ENCODE measurements at regions not wholly inside any gene's neighbourhood (a gene's known extent, or its start where the extent isn't known, plus 50 kb on each side); places are given as distances from the start of the nearest gene placed in this dataset.

- Histone ChIP-seq H3K4me1 (ENCODE audit: control insufficient read depth, low read depth, low read length) (no peaks in the 10 kb centered on the region), H3K27ac (ENCODE audit: low read length) (no peak overlapping the region), H3K27me3 (ENCODE audit: control insufficient read depth, insufficient read depth, low read length) (no peaks in the 10 kb centered on the region), H3K4me3 (ENCODE audit: low read length) (no peak overlapping the region), H3K9me3 (ENCODE audit: control insufficient read depth, low read depth, low read length) (no peaks in the 10 kb centered on the region), H3K9ac (ENCODE audit: low read length) (no peak overlapping the region), H3K36me3 (ENCODE audit: control insufficient read depth, low read depth, low read length) (no peaks in the 10 kb centered on the region)
Measured at GRCh38 chr1:29420202-29420601, 183.9 kb downstream of the PTPRU start.

GRCh38 chr1:29417971-29418370 lies 181.6 kb downstream of the PTPRU start:
- Histone ChIP-seq H3K36me3 (ENCODE audit: control insufficient read depth, low read depth, low read length) (no peaks in the 10 kb centered on the region), H3K4me3 (ENCODE audit: low read length) (no peak overlapping the region), H3K27me3 (ENCODE audit: control insufficient read depth, insufficient read depth, low read length) (no peaks in the 10 kb centered on the region), H3K9me3 (ENCODE audit: control insufficient read depth, low read depth, low read length) (no peaks in the 10 kb centered on the region), H3K9ac (ENCODE audit: low read length) (no peak overlapping the region), H3K4me1 (ENCODE audit: control insufficient read depth, low read depth, low read length) (no peaks in the 10 kb centered on the region), H3K27ac (ENCODE audit: low read length) (no peak overlapping the region)

GRCh38 chr1:29417147-29417858 lies 181.0 kb downstream of the PTPRU start:
- Histone ChIP-seq H3K4me3 (ENCODE audit: low read length) (no peak overlapping the region), H3K4me1 (ENCODE audit: control insufficient read depth, low read depth, low read length) (no peaks in the 10 kb centered on the region), H3K36me3 (ENCODE audit: control insufficient read depth, low read depth, low read length) (no peaks in the 10 kb centered on the region), H3K9ac (ENCODE audit: low read length) (no peak overlapping the region), H3K27ac (ENCODE audit: low read length) (no peak overlapping the region), H3K27me3 (ENCODE audit: control insufficient read depth, insufficient read depth, low read length) (no peaks in the 10 kb centered on the region), H3K9me3 (ENCODE audit: control insufficient read depth, low read depth, low read length) (no peaks in the 10 kb centered on the region)

GRCh38 chr1:29416267-29417146 lies 180.2 kb downstream of the PTPRU start:
- Histone ChIP-seq H3K36me3 (ENCODE audit: control insufficient read depth, low read depth, low read length) (no peaks in the 10 kb centered on the region), H3K4me1 (ENCODE audit: control insufficient read depth, low read depth, low read length) (no peaks in the 10 kb centered on the region), H3K4me3 (ENCODE audit: low read length) (no peak overlapping the region), H3K27me3 (ENCODE audit: control insufficient read depth, insufficient read depth, low read length) (no peaks in the 10 kb centered on the region), H3K9me3 (ENCODE audit: control insufficient read depth, low read depth, low read length) (no peaks in the 10 kb centered on the region), H3K9ac (ENCODE audit: low read length) (no peak overlapping the region), H3K27ac (ENCODE audit: low read length) (no peak overlapping the region)

GRCh38 chr1:29415861-29416260 lies 179.5 kb downstream of the PTPRU start:
- H3K9me3 ChIP-seq (ENCODE audit: control insufficient read depth, low read depth, low read length): no peaks in the 10 kb centered on the region
- no peak overlapping the region for H3K27ac ChIP-seq (ENCODE audit: low read length)
- H3K4me3 ChIP-seq (ENCODE audit: low read length): no peak overlapping the region
- H3K9ac ChIP-seq (ENCODE audit: low read length): no peak overlapping the region
- H3K36me3 ChIP-seq (ENCODE audit: control insufficient read depth, low read depth, low read length): no peaks in the 10 kb centered on the region
- H3K4me1 ChIP-seq (ENCODE audit: control insufficient read depth, low read depth, low read length): no peaks in the 10 kb centered on the region
- H3K27me3 ChIP-seq (ENCODE audit: control insufficient read depth, insufficient read depth, low read length): no peaks in the 10 kb centered on the region

- H3K36me3 ChIP-seq (ENCODE audit: control insufficient read depth, low read depth, low read length): no peaks in the 10 kb centered on the region
- no peaks in the 10 kb centered on the region for H3K27me3 ChIP-seq (ENCODE audit: control insufficient read depth, insufficient read depth, low read length)
- H3K27ac ChIP-seq (ENCODE audit: low read length): no peak overlapping the region
- H3K9me3 ChIP-seq (ENCODE audit: control insufficient read depth, low read depth, low read length): no peaks in the 10 kb centered on the region
- H3K9ac ChIP-seq (ENCODE audit: low read length): no peak overlapping the region
- H3K4me1 ChIP-seq (ENCODE audit: control insufficient read depth, low read depth, low read length): no peaks in the 10 kb centered on the region
- no peak overlapping the region for H3K4me3 ChIP-seq (ENCODE audit: low read length)
Measured at GRCh38 chr1:29415156-29415830, 179.0 kb downstream of the PTPRU start.

- Histone ChIP-seq H3K4me1 (ENCODE audit: control insufficient read depth, low read depth, low read length) (no peaks in the 10 kb centered on the region), H3K27ac (ENCODE audit: low read length) (no peak overlapping the region), H3K9ac (ENCODE audit: low read length) (no peak overlapping the region), H3K4me3 (ENCODE audit: low read length) (no peak overlapping the region), H3K36me3 (ENCODE audit: control insufficient read depth, low read depth, low read length) (no peaks in the 10 kb centered on the region), H3K27me3 (ENCODE audit: control insufficient read depth, insufficient read depth, low read length) (no peaks in the 10 kb centered on the region), H3K9me3 (ENCODE audit: control insufficient read depth, low read depth, low read length) (no peaks in the 10 kb centered on the region)
Measured at GRCh38 chr1:29414086-29414485, 177.8 kb downstream of the PTPRU start.

- Histone ChIP-seq H3K27me3 (ENCODE audit: control insufficient read depth, insufficient read depth, low read length) (no peaks in the 10 kb centered on the region), H3K4me1 (ENCODE audit: control insufficient read depth, low read depth, low read length) (no peaks in the 10 kb centered on the region), H3K9ac (ENCODE audit: low read length) (no peak overlapping the region), H3K36me3 (ENCODE audit: control insufficient read depth, low read depth, low read length) (no peaks in the 10 kb centered on the region), H3K4me3 (ENCODE audit: low read length) (no peak overlapping the region), H3K9me3 (ENCODE audit: control insufficient read depth, low read depth, low read length) (no peaks in the 10 kb centered on the region), H3K27ac (ENCODE audit: low read length) (no peak overlapping the region)
Measured at GRCh38 chr1:29413661-29414060, 177.3 kb downstream of the PTPRU start.

GRCh38 chr1:29412591-29412990 lies 176.3 kb downstream of the PTPRU start:
- Histone ChIP-seq H3K27ac (ENCODE audit: low read length) (no peak overlapping the region), H3K27me3 (ENCODE audit: control insufficient read depth, insufficient read depth, low read length) (no peaks in the 10 kb centered on the region), H3K9me3 (ENCODE audit: control insufficient read depth, low read depth, low read length) (no peaks in the 10 kb centered on the region), H3K9ac (ENCODE audit: low read length) (no peak overlapping the region), H3K36me3 (ENCODE audit: control insufficient read depth, low read depth, low read length) (no peaks in the 10 kb centered on the region), H3K4me3 (ENCODE audit: low read length) (no peak overlapping the region), H3K4me1 (ENCODE audit: control insufficient read depth, low read depth, low read length) (no peaks in the 10 kb centered on the region)

- Histone ChIP-seq H3K4me3 (ENCODE audit: low read length) (no peak overlapping the region), H3K27me3 (ENCODE audit: control insufficient read depth, insufficient read depth, low read length) (no peaks in the 10 kb centered on the region), H3K27ac (ENCODE audit: low read length) (no peak overlapping the region)
Measured at GRCh38 chr1:29410476-29410875, 174.2 kb downstream of the PTPRU start.

GRCh38 chr1:29409616-29410015 lies 173.3 kb downstream of the PTPRU start:
- no peaks in the 10 kb centered on the region for H3K4me1 ChIP-seq (ENCODE audit: control insufficient read depth, low read depth, low read length)
- no peak overlapping the region for H3K27ac ChIP-seq (ENCODE audit: low read length)
- H3K27me3 ChIP-seq (ENCODE audit: control insufficient read depth, insufficient read depth, low read length): no peaks in the 10 kb centered on the region
- H3K36me3 ChIP-seq (ENCODE audit: control insufficient read depth, low read depth, low read length): no peaks in the 10 kb centered on the region
- H3K4me3 ChIP-seq (ENCODE audit: low read length): no peak overlapping the region
- no peak overlapping the region for H3K9ac ChIP-seq (ENCODE audit: low read length)
- peaks cover 7% of the 10 kb centered on the region for H3K9me3 ChIP-seq (ENCODE audit: control insufficient read depth, low read depth, low read length)

More at GRCh38 chr1:29410476-29410875, 174.2 kb downstream of the PTPRU start:
- no peaks in the 10 kb centered on the region for H3K4me1 ChIP-seq (ENCODE audit: control insufficient read depth, low read depth, low read length)
- H3K36me3 ChIP-seq (ENCODE audit: control insufficient read depth, low read depth, low read length): no peaks in the 10 kb centered on the region
- peaks cover under 1% of the 10 kb centered on the region for H3K9me3 ChIP-seq (ENCODE audit: control insufficient read depth, low read depth, low read length)
- H3K9ac ChIP-seq (ENCODE audit: low read length): no peak overlapping the region

All from iPS-18a (cell line).